ENCODE measurements at regions not wholly inside any gene's neighbourhood (a gene's known extent, or its start where the extent isn't known, plus 50 kb on each side); places are given as distances from the start of the nearest gene placed in this dataset.

GRCh38 chr15:61725251-61725650 is 335.0 kb downstream of the VPS13C start:
- TF ChIP-seq, protein P1, sequence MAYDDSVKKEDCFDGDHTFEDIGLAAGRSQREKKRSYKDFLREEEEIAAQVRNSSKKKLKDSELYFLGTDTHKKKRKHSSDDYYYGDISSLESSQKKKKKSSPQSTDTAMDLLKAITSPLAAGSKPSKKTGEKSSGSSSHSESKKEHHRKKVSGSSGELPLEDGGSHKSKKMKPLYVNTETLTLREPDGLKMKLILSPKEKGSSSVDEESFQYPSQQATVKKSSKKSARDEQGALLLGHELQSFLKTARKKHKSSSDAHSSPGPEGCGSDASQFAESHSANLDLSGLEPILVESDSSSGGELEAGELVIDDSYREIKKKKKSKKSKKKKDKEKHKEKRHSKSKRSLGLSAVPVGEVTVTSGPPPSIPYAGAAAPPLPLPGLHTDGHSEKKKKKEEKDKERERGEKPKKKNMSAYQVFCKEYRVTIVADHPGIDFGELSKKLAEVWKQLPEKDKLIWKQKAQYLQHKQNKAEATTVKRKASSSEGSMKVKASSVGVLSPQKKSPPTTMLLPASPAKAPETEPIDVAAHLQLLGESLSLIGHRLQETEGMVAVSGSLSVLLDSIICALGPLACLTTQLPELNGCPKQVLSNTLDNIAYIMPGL (CRISPR knock-in tag; IDR thresholded peaks at IDR 0.05) = no peak
- TF ChIP-seq CTCF (IDR thresholded peaks at IDR 0.05) (no peak), ZNF281 (CRISPR knock-in tag; IDR thresholded peaks at IDR 0.05) (no peak), ZNF263 (CRISPR knock-in tag; IDR thresholded peaks at IDR 0.05; ENCODE audit: low read depth) (no peak), TEAD4 (CRISPR knock-in tag; IDR thresholded peaks at IDR 0.05) (no peak), TP53 (CRISPR knock-in tag; IDR thresholded peaks at IDR 0.05) (no peak), NR1H2 (CRISPR knock-in tag; IDR thresholded peaks at IDR 0.05) (no peak), FOXK1 (CRISPR knock-in tag; IDR thresholded peaks at IDR 0.05) (no peak), CDX4 (CRISPR knock-in tag; IDR thresholded peaks at IDR 0.05; ENCODE audit: borderline replicate concordance) (no peak), AFF4 (CRISPR knock-in tag; IDR thresholded peaks at IDR 0.05; ENCODE audit: borderline replicate concordance) (no peak), CREM (CRISPR knock-in tag; IDR thresholded peaks at IDR 0.05) (no peak)
- TF ChIP-seq, protein P2, sequence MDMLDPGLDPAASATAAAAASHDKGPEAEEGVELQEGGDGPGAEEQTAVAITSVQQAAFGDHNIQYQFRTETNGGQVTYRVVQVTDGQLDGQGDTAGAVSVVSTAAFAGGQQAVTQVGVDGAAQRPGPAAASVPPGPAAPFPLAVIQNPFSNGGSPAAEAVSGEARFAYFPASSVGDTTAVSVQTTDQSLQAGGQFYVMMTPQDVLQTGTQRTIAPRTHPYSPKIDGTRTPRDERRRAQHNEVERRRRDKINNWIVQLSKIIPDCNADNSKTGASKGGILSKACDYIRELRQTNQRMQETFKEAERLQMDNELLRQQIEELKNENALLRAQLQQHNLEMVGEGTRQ (CRISPR knock-in tag; IDR thresholded peaks at IDR 0.05) = no peak
- TF ChIP-seq, protein P3, sequence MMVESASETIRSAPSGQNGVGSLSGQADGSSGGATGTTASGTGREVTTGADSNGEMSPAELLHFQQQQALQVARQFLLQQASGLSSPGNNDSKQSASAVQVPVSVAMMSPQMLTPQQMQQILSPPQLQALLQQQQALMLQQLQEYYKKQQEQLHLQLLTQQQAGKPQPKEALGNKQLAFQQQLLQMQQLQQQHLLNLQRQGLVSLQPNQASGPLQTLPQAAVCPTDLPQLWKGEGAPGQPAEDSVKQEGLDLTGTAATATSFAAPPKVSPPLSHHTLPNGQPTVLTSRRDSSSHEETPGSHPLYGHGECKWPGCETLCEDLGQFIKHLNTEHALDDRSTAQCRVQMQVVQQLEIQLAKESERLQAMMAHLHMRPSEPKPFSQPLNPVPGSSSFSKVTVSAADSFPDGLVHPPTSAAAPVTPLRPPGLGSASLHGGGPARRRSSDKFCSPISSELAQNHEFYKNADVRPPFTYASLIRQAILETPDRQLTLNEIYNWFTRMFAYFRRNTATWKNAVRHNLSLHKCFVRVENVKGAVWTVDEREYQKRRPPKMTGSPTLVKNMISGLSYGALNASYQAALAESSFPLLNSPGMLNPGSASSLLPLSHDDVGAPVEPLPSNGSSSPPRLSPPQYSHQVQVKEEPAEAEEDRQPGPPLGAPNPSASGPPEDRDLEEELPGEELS (CRISPR knock-in tag; IDR thresholded peaks at IDR 0.05) = no peak
- TF ChIP-seq, protein P4, sequence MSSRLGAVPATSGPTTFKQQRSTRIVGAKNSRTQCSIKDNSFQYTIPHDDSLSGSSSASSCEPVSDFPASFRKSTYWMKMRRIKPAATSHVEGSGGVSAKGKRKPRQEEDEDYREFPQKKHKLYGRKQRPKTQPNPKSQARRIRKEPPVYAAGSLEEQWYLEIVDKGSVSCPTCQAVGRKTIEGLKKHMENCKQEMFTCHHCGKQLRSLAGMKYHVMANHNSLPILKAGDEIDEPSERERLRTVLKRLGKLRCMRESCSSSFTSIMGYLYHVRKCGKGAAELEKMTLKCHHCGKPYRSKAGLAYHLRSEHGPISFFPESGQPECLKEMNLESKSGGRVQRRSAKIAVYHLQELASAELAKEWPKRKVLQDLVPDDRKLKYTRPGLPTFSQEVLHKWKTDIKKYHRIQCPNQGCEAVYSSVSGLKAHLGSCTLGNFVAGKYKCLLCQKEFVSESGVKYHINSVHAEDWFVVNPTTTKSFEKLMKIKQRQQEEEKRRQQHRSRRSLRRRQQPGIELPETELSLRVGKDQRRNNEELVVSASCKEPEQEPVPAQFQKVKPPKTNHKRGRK (CRISPR knock-in tag; IDR thresholded peaks at IDR 0.05; ENCODE audit: borderline replicate concordance) = no peak

All from WTC11 (cell line).